Neural progenitor cell (in vitro differentiated cells): ENCODE measurements at regions not wholly inside any gene's neighbourhood (a gene's known extent, or its start where the extent isn't known, plus 50 kb on each side); places are given as distances from the start of the nearest gene placed in this dataset.
A peak's percentile ranks its signal among the peaks of the same experiment; 100 is the strongest.

Source experiments
- DNase-seq: peaks from one replicate; pipeline ENCODE4 v3.0.0-alpha.2; 2016; ENCODE audit warnings: low spot score
- H2AFZ ChIP-seq: fragments of 200-600 bp; sonication (generic); replicated peaks from 2 replicates; pipeline ENCODE4 v1.6.1; 2016; ENCODE audit warnings: antibody characterized with exemption
- H3F3A ChIP-seq: fragments of 200-600 bp; sonication (generic); 2 replicates; pipeline ENCODE4 v1.6.1; 2016; ENCODE audit warnings: antibody characterized with exemption, low read depth
- H3K27ac ChIP-seq: fragments of 200-600 bp; sonication (generic); 2 replicates; pipeline ENCODE4 v1.5.1; 2016; ENCODE audit warnings: mild to moderate bottlenecking
- H3K27me3 ChIP-seq: fragments of 200-600 bp; sonication (generic); 2 replicates; pipeline ENCODE4 v1.6.1; 2016; ENCODE audit warnings: mild to moderate bottlenecking, moderate library complexity
- H3K36me3 ChIP-seq: fragments of 200-600 bp; sonication (generic); 2 replicates; pipeline ENCODE4 v1.5.1; 2016
- H3K4me1 ChIP-seq: fragments of 200-600 bp; sonication (generic); 2 replicates; pipeline ENCODE4 v1.6.1; 2016; ENCODE audit warnings: mixed run types
- H3K4me2 ChIP-seq: fragments of 200-600 bp; sonication (generic); 2 replicates; pipeline ENCODE4 v1.6.1; 2016
- H3K4me3 ChIP-seq: fragments of 200-600 bp; sonication (generic); 2 replicates; pipeline ENCODE4 v1.5.1; 2016
- H3K79me2 ChIP-seq: fragments of 200-600 bp; sonication (generic); 2 replicates; pipeline ENCODE4 v1.6.1; 2016; ENCODE audit warnings: low read depth
- H3K9ac ChIP-seq: fragments of 200-600 bp; sonication (generic); 2 replicates; pipeline ENCODE4 v1.6.1; 2016
- H3K9me3 ChIP-seq: fragments of 200-600 bp; sonication (generic); 2 replicates; pipeline ENCODE4 v1.5.1; 2016; ENCODE audit warnings: low read depth
- H4K20me1 ChIP-seq: fragments of 200-600 bp; sonication (generic); 2 replicates; pipeline ENCODE4 v1.6.1; 2016; ENCODE audit warnings: low read depth
- H3K27ac Mint-ChIP-seq: 3 replicates; pipeline ENCODE4 v1.8.0; 2021; ENCODE audit warnings: mixed read lengths
- H3K27me3 Mint-ChIP-seq: 2 replicates; pipeline ENCODE4 v1.8.0; 2022; ENCODE audit warnings: low read depth, mild to moderate bottlenecking, inconsistent platforms, moderate library complexity, mixed read lengths; ENCODE audit not compliant: insufficient read depth
- H3K36me3 Mint-ChIP-seq: 3 replicates; pipeline ENCODE4 v1.8.0; 2021; ENCODE audit warnings: mixed read lengths
- H3K4me1 Mint-ChIP-seq: 3 replicates; pipeline ENCODE4 v1.8.0; 2021; ENCODE audit warnings: mixed read lengths
- H3K4me3 Mint-ChIP-seq: 3 replicates; pipeline ENCODE4 v1.8.0; 2021; ENCODE audit warnings: mild to moderate bottlenecking, moderate library complexity, mixed read lengths
- H3K9me3 Mint-ChIP-seq: 3 replicates; pipeline ENCODE4 v1.8.0; 2020; ENCODE audit warnings: mixed read lengths
- EZH2 ChIP-seq: fragments of 200-600 bp; sonication (generic); IDR thresholded peaks from 2 replicates; pipeline ENCODE4 v1.6.1; 2017; ENCODE audit warnings: antibody characterized with exemption, mild to moderate bottlenecking, moderate library complexity
- EZH2phosphoT487 ChIP-seq: fragments of 200-600 bp; sonication (generic); IDR thresholded peaks from 2 replicates; pipeline ENCODE4 v1.6.1; 2017; ENCODE audit warnings: antibody characterized with exemption
- TF ChIP-seq, protein P1 (sequence below): fragments of 200-600 bp; sonication (generic); IDR thresholded peaks from 2 replicates; pipeline ENCODE4 v1.5.1; 2017; ENCODE audit warnings: antibody characterized with exemption, mild to moderate bottlenecking

GRCh38 chr3:111283165-111283564 is 211.5 kb downstream of the NECTIN3 start:
- Mint-ChIP-seq H3K9me3 (peaks cover 4% of the 10 kb centered on the region), H3K27ac (no peak overlapping the region), H3K36me3 (no peaks in the 10 kb centered on the region), H3K4me1 (peaks cover 38% of the 10 kb centered on the region), H3K4me3 (no peak overlapping the region), H3K27me3 (peaks cover 3% of the 10 kb centered on the region)
- no peak overlapping the region for H3K9ac ChIP-seq
- peak overlapping the region; percentile 18 for H2AFZ ChIP-seq
- no peak overlapping the region for H3K27ac ChIP-seq
- no peaks in the 10 kb centered on the region for H3K36me3 ChIP-seq
- H3K27me3 ChIP-seq = no peaks in the 10 kb centered on the region
- no peaks in the 10 kb centered on the region for H3K79me2 ChIP-seq
- H3K9me3 ChIP-seq = no peaks in the 10 kb centered on the region
- TF ChIP-seq EZH2 (no peak), EZH2phosphoT487 (no peak)
- TF ChIP-seq, protein P1, sequence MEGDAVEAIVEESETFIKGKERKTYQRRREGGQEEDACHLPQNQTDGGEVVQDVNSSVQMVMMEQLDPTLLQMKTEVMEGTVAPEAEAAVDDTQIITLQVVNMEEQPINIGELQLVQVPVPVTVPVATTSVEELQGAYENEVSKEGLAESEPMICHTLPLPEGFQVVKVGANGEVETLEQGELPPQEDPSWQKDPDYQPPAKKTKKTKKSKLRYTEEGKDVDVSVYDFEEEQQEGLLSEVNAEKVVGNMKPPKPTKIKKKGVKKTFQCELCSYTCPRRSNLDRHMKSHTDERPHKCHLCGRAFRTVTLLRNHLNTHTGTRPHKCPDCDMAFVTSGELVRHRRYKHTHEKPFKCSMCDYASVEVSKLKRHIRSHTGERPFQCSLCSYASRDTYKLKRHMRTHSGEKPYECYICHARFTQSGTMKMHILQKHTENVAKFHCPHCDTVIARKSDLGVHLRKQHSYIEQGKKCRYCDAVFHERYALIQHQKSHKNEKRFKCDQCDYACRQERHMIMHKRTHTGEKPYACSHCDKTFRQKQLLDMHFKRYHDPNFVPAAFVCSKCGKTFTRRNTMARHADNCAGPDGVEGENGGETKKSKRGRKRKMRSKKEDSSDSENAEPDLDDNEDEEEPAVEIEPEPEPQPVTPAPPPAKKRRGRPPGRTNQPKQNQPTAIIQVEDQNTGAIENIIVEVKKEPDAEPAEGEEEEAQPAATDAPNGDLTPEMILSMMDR = no peak
- H3K4me1 ChIP-seq = peaks cover 18% of the 10 kb centered on the region
- H4K20me1 ChIP-seq = no peaks in the 10 kb centered on the region
- no peak overlapping the region for H3K4me2 ChIP-seq
- H3F3A ChIP-seq = no peaks in the 10 kb centered on the region
- H3K4me3 ChIP-seq = no peak overlapping the region
- no peak for DNase-seq

DNA sequence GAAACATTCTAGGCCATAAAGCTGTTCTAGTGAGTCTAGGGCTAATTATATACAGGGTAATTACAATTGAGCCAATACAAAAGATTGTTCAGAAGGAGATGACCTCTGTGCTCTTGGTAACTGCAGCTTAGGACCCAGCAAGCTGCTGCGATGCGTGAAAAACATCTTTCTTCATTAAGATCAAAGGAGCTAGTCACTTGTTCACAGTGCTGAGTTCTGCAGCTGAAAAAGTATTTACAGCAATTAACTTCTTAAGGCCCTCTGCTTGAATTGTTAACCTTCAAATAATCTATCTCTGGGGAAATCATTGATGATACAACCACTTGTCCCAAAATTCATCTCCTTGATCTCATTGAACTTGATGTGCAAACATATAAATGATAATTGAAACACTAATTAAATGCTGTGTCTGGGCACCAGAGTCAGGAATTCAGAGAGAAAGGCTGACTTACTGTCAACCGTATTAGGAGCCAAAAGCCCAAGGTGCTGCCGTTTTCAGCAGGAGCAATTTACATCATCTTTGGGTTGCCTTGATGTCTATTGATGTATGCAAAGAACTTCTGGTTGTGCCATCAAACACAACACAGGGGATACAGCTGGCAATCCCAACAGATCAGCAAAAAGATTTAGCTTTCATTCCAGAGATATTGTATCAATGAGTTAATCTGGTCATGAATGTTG is 213.0 kb downstream of the NECTIN3 start:
- H3K4me3 Mint-ChIP-seq = no peak overlapping the region
- Histone ChIP-seq H3K4me1 (peaks cover 18% of the 10 kb centered on the region), H3K27ac (no peak overlapping the region), H3K27me3 (no peaks in the 10 kb centered on the region), H3K9me3 (no peaks in the 10 kb centered on the region), H3K79me2 (no peaks in the 10 kb centered on the region), H3K36me3 (no peaks in the 10 kb centered on the region), H2AFZ (no peak overlapping the region), H3F3A (no peaks in the 10 kb centered on the region), H3K4me2 (peak overlapping the region; percentile 29), H3K4me3 (no peak overlapping the region), H3K9ac (no peak overlapping the region), H4K20me1 (no peaks in the 10 kb centered on the region)
- no peak for TF ChIP-seq EZH2phosphoT487
- TF ChIP-seq EZH2 = no peak
- TF ChIP-seq, protein P1 = no peak
- H3K36me3 Mint-ChIP-seq = no peaks in the 10 kb centered on the region
- H3K4me1 Mint-ChIP-seq = peaks cover 38% of the 10 kb centered on the region
- peaks cover 3% of the 10 kb centered on the region for H3K27me3 Mint-ChIP-seq
- H3K27ac Mint-ChIP-seq = no peak overlapping the region
- peak; percentile 47 for DNase-seq
- peaks cover 4% of the 10 kb centered on the region for H3K9me3 Mint-ChIP-seq

GRCh38 chr3:111285184-111285538 is 213.5 kb downstream of the NECTIN3 start:
- peaks cover 3% of the 10 kb centered on the region for H3K27me3 Mint-ChIP-seq
- H3K4me1 Mint-ChIP-seq = peaks cover 38% of the 10 kb centered on the region
- Histone ChIP-seq H3F3A (no peaks in the 10 kb centered on the region), H3K4me1 (peaks cover 18% of the 10 kb centered on the region), H3K27me3 (no peaks in the 10 kb centered on the region), H2AFZ (no peak overlapping the region), H3K9me3 (no peaks in the 10 kb centered on the region), H3K36me3 (no peaks in the 10 kb centered on the region), H3K9ac (no peak overlapping the region), H3K4me3 (no peak overlapping the region), H4K20me1 (no peaks in the 10 kb centered on the region), H3K4me2 (peak overlapping the region; percentile 29), H3K79me2 (no peaks in the 10 kb centered on the region), H3K27ac (no peak overlapping the region)
- H3K4me3 Mint-ChIP-seq = no peak overlapping the region
- no peaks in the 10 kb centered on the region for H3K36me3 Mint-ChIP-seq
- no peak overlapping the region for H3K27ac Mint-ChIP-seq
- H3K9me3 Mint-ChIP-seq = peaks cover 4% of the 10 kb centered on the region
- no peak for DNase-seq
- TF ChIP-seq EZH2phosphoT487 = no peak

GRCh38 chr3:111285694-111286093 is 214.1 kb downstream of the NECTIN3 start:
- TF ChIP-seq EZH2 = no peak
- no peak for TF ChIP-seq EZH2phosphoT487
- TF ChIP-seq, protein P1 = no peak
- Mint-ChIP-seq H3K4me3 (no peak overlapping the region), H3K36me3 (no peaks in the 10 kb centered on the region), H3K27ac (peak overlapping the region; percentile 54), H3K4me1 (peaks cover 38% of the 10 kb centered on the region), H3K27me3 (peaks cover 3% of the 10 kb centered on the region), H3K9me3 (peaks cover 5% of the 10 kb centered on the region)
- Histone ChIP-seq H3K4me2 (no peak overlapping the region), H3K27ac (no peak overlapping the region), H3K79me2 (no peaks in the 10 kb centered on the region), H3K27me3 (no peaks in the 10 kb centered on the region), H4K20me1 (no peaks in the 10 kb centered on the region), H3K9me3 (no peaks in the 10 kb centered on the region), H2AFZ (no peak overlapping the region), H3F3A (no peaks in the 10 kb centered on the region), H3K9ac (no peak overlapping the region), H3K4me1 (peaks cover 18% of the 10 kb centered on the region), H3K4me3 (no peak overlapping the region), H3K36me3 (no peaks in the 10 kb centered on the region)
- no peak for DNase-seq
